Activated CD8-positive, alpha-beta T cell treated with anti-CD3 and anti-CD28 coated beads for 36 hours (primary cell): ENCODE measurements at regions not wholly inside any gene's neighbourhood (a gene's known extent, or its start where the extent isn't known, plus 50 kb on each side); places are given as distances from the start of the nearest gene placed in this dataset.

Experiments
- ATAC-seq: fragments of 200-7000 bp; cut with Tn5 transposase; one replicate; pipeline ENCODE4 v1.10.0; 2021; ENCODE audit warnings: mild to moderate bottlenecking, moderate library complexity
- CTCF ChIA-PET: fragments of 350-600 bp; sonication (Branson Sonifier 250); formaldehyde crosslinking; loops from one replicate; lab custom pipeline; 2021; ENCODE audit warnings: antibody characterized with exemption; lab: Charles Lee
- POLR2A ChIA-PET: fragments of 350-600 bp; sonication (Branson Sonifier 250); formaldehyde crosslinking; loops from one replicate; lab custom pipeline; 2021; ENCODE audit warnings: antibody characterized with exemption; lab: Charles Lee
- DNase-seq: peaks from one replicate; pipeline ENCODE4 v3.0.0-alpha.2; 2020
- H3K27ac Mint-ChIP-seq: one replicate; pipeline ENCODE4 v1.8.0; 2021; ENCODE audit warnings: mild to moderate bottlenecking, mixed read lengths
- H3K27me3 Mint-ChIP-seq: one replicate; pipeline ENCODE4 v1.8.0; 2021; ENCODE audit warnings: mixed read lengths
- H3K36me3 Mint-ChIP-seq: one replicate; pipeline ENCODE4 v1.8.0; 2021; ENCODE audit warnings: low read depth, mixed read lengths
- H3K4me1 Mint-ChIP-seq: one replicate; pipeline ENCODE4 v1.8.0; 2021; ENCODE audit warnings: low read depth, mixed read lengths
- H3K4me3 Mint-ChIP-seq: one replicate; pipeline ENCODE4 v1.8.0; 2021; ENCODE audit warnings: mild to moderate bottlenecking, moderate library complexity, mixed read lengths
- H3K9me3 Mint-ChIP-seq: one replicate; pipeline ENCODE4 v1.8.0; 2021; ENCODE audit warnings: mixed read lengths
- CTCF ChIP-seq: fragments of 200-600 bp; IDR thresholded peaks from one replicate; pipeline ENCODE4 v1.8.0; 2022; ENCODE audit warnings: antibody characterized with exemption, mild to moderate bottlenecking
- intact Hi-C: fragments of 100-400 bp; cut with micrococcal nuclease; formaldehyde crosslinking; loops from one replicate; pipeline ENCODE4 v1.10.0; 2022

- no peak overlapping the region for H3K27ac Mint-ChIP-seq
- intact Hi-C loops = no loop called here
- H3K4me3 Mint-ChIP-seq = no peak overlapping the region
These were observed 322.0 kb upstream of the FKBP1C start for GRCh38 chr6:62889240-62889639.

GRCh38 chr6:62891065-62891647 lies 320.1 kb upstream of the FKBP1C start:
- H3K9me3 Mint-ChIP-seq = peaks cover 2% of the 10 kb centered on the region
- CTCF ChIA-PET = interaction anchor here (0.6 to 0.9 kb wide), 2 partner anchors 9 to 1350 kb away, joined by 3 to 4 read pairs; no protein-coding TSS in a partner anchor

More at GRCh38 chr6:62889240-62889639, 322.0 kb upstream of the FKBP1C start:
- no peak for ATAC-seq
- Mint-ChIP-seq H3K36me3 (no peaks in the 10 kb centered on the region), H3K27me3 (no peaks in the 10 kb centered on the region), H3K4me1 (no peaks in the 10 kb centered on the region), H3K9me3 (peaks cover 2% of the 10 kb centered on the region)
- TF ChIP-seq CTCF = no peak
- no peak for DNase-seq
- POLR2A ChIA-PET = no interaction called here
- CTCF ChIA-PET = no interaction called here

GRCh38 chr6:62894114-62894513 lies 317.2 kb upstream of the FKBP1C start:
- Mint-ChIP-seq H3K4me3 (no peak overlapping the region), H3K9me3 (peaks cover 4% of the 10 kb centered on the region), H3K36me3 (no peaks in the 10 kb centered on the region), H3K27ac (no peak overlapping the region), H3K27me3 (no peaks in the 10 kb centered on the region), H3K4me1 (no peaks in the 10 kb centered on the region)
- DNase-seq (no peak), ATAC-seq (no peak)
- no peak for TF ChIP-seq CTCF
- intact Hi-C loops = no loop called here
- CTCF ChIA-PET = interaction anchor here (0.9 kb wide), 1 partner anchor 10 kb away, joined by 3 read pairs; no protein-coding TSS in a partner anchor
- POLR2A ChIA-PET = no interaction called here

More at GRCh38 chr6:62891065-62891647, 320.1 kb upstream of the FKBP1C start:
- no peaks in the 10 kb centered on the region for H3K4me1 Mint-ChIP-seq
- no peaks in the 10 kb centered on the region for H3K27me3 Mint-ChIP-seq
- no peak overlapping the region for H3K27ac Mint-ChIP-seq
- TF ChIP-seq CTCF = peak; percentile 47
- ATAC-seq = no peak
- no peak for DNase-seq
- H3K4me3 Mint-ChIP-seq = no peak overlapping the region
- intact Hi-C loops = no loop called here
- POLR2A ChIA-PET = no interaction called here
- no peaks in the 10 kb centered on the region for H3K36me3 Mint-ChIP-seq

GRCh38 chr6:62903266-62903665 lies 308.0 kb upstream of the FKBP1C start:
- CTCF ChIA-PET = no interaction called here
- H3K4me3 Mint-ChIP-seq = no peak overlapping the region
- no peaks in the 10 kb centered on the region for H3K4me1 Mint-ChIP-seq
- H3K27me3 Mint-ChIP-seq = no peaks in the 10 kb centered on the region
- no peak for TF ChIP-seq CTCF
- intact Hi-C loops = no loop called here
- DNase-seq (no peak), ATAC-seq (no peak)
- H3K9me3 Mint-ChIP-seq = peaks cover 7% of the 10 kb centered on the region
- no peaks in the 10 kb centered on the region for H3K36me3 Mint-ChIP-seq
- POLR2A ChIA-PET = no interaction called here
- no peak overlapping the region for H3K27ac Mint-ChIP-seq

- ATAC-seq (no peak), DNase-seq (no peak)
- CTCF ChIA-PET = no interaction called here
- POLR2A ChIA-PET = no interaction called here
- TF ChIP-seq CTCF = no peak
- Mint-ChIP-seq H3K27me3 (no peaks in the 10 kb centered on the region), H3K9me3 (peaks cover 5% of the 10 kb centered on the region), H3K4me3 (no peak overlapping the region), H3K4me1 (no peaks in the 10 kb centered on the region), H3K36me3 (no peaks in the 10 kb centered on the region), H3K27ac (no peak overlapping the region)
- intact Hi-C loops = no loop called here
These were observed 306.6 kb upstream of the FKBP1C start for GRCh38 chr6:62904687-62905086.
